Suprapubic skin (tissue), 4 donors: ENCODE measurements at regions not wholly inside any gene's neighbourhood (a gene's known extent, or its start where the extent isn't known, plus 50 kb on each side); places are given as distances from the start of the nearest gene placed in this dataset.

Experiments used
- CTCF ChIP-seq, 2 donors: fragments of 200-600 bp in 1 of 2; fragments of 450-650 bp in 1 of 2; sonication (generic) in 1 of 2; IDR thresholded peaks; one replicate each; pipeline ENCODE4 v1.5.1; 2016 to 2019; ENCODE audit warnings: antibody characterized with exemption in 2 of 2, mild to moderate bottlenecking in 1 of 2, moderate library complexity in 1 of 2
- POLR2A ChIP-seq, 2 donors: fragments of 450-650 bp; IDR thresholded peaks; one replicate each; pipeline ENCODE4 v1.6.1; 2017; ENCODE audit warnings: antibody characterized with exemption in 2 of 2, mild to moderate bottlenecking in 2 of 2, moderate library complexity in 2 of 2
- POLR2AphosphoS5 ChIP-seq, 3 donors: sonication (generic); formaldehyde crosslinking; IDR thresholded peaks; one replicate each; pipeline ENCODE4 v1.6.1; 2017; ENCODE audit warnings: antibody characterized with exemption in 3 of 3

DNA sequence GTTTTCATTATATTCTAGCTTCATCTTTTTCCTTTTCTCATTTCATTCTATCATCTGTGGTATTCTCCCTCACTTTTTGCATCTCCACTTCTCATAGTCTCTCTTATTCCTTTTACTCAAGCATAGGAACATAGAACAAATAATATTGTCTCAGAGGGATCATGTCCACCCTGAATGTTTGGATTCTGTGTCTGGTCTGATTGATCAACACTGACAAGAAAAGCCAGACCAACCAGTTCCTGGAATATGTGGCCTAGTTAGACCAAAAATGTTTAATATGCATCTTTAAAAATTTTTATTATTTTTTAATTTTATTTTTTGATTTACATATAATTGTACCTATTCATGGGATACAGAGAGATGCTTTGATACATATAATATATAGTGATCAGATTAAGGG, 212.0 kb upstream of the ALCAM start:
- TF ChIP-seq POLR2A (IDR thresholded peaks at IDR 0.05) = no peak
- no peak for TF ChIP-seq CTCF (IDR thresholded peaks at IDR 0.05)
- TF ChIP-seq POLR2AphosphoS5 (IDR thresholded peaks at IDR 0.05) = no peak
